Thyroid gland (tissue), 4 donors: ENCODE measurements at regions not wholly inside any gene's neighbourhood (a gene's known extent, or its start where the extent isn't known, plus 50 kb on each side); places are given as distances from the start of the nearest gene placed in this dataset.

Source experiments
- CTCF ChIP-seq, 6 experiments: fragments of 200-600 bp in 3 of 6; fragments of 450-650 bp in 3 of 6; sonication (generic) in 3 of 6; IDR thresholded peaks; one replicate each; pipeline ENCODE4 v1.5.1; 2016 to 2019; ENCODE audit warnings: antibody characterized with exemption in 6 of 6, mild to moderate bottlenecking in 2 of 6, inconsistent platforms in 1 of 6, moderate library complexity in 1 of 6
- POLR2A ChIP-seq, 2 donors: fragments of 450-650 bp; IDR thresholded peaks; one replicate each; pipeline ENCODE4 v1.6.1; 2017; ENCODE audit warnings: antibody characterized with exemption in 2 of 2, mild to moderate bottlenecking in 2 of 2, moderate library complexity in 1 of 2

- TF ChIP-seq POLR2A (IDR thresholded peaks at IDR 0.05): no peak
- no peak for TF ChIP-seq CTCF (IDR thresholded peaks at IDR 0.05)
These were observed 553.0 kb downstream of the SLC16A7 start for GRCh38 chr12:60148831-60149230.
